ENCODE measurements at regions not wholly inside any gene's neighbourhood (a gene's known extent, or its start where the extent isn't known, plus 50 kb on each side); places are given as distances from the start of the nearest gene placed in this dataset.

GRCh38 chr18:5091741-5092140, 105.3 kb downstream of the AKAIN1 start:
- no peak for DNase-seq

GRCh38 chr18:5075297-5075696, 121.8 kb downstream of the AKAIN1 start:
- no peak for DNase-seq

GRCh38 chr18:5073026-5073944, 123.8 kb downstream of the AKAIN1 start:
- DNase-seq = no peak

- DNase-seq = no peak
Observed at GRCh38 chr18:5068851-5069250, 128.2 kb downstream of the AKAIN1 start.

- no peak for DNase-seq
Observed at GRCh38 chr18:5066380-5066977, 130.6 kb downstream of the AKAIN1 start.

- DNase-seq = no peak
Observed at GRCh38 chr18:5065615-5066014, 131.4 kb downstream of the AKAIN1 start.

GRCh38 chr18:5064841-5065370, 132.2 kb downstream of the AKAIN1 start:
- DNase-seq = no peak

GRCh38 chr18:5061785-5062184, 135.3 kb downstream of the AKAIN1 start:
- DNase-seq = no peak

GRCh38 chr18:5060543-5060942, 136.5 kb downstream of the AKAIN1 start:
- no peak for DNase-seq

GRCh38 chr18:5059696-5060032, 137.4 kb downstream of the AKAIN1 start:
- DNase-seq = no peak

GRCh38 chr18:5058768-5059695, 138.0 kb downstream of the AKAIN1 start:
- DNase-seq = peak; percentile 5

- DNase-seq = peak; percentile 22
Observed at GRCh38 chr18:5057386-5058348, 139.4 kb downstream of the AKAIN1 start.

GRCh38 chr18:5052491-5052890, 144.6 kb downstream of the AKAIN1 start:
- no peak for DNase-seq

GRCh38 chr18:5051207-5051606, 145.8 kb downstream of the AKAIN1 start:
- DNase-seq = no peak

- no peak for DNase-seq
Observed at GRCh38 chr18:5049124-5049523, 147.9 kb downstream of the AKAIN1 start.

- DNase-seq = no peak
Observed at GRCh38 chr18:5040476-5040875, 156.6 kb downstream of the AKAIN1 start.

- no peak for DNase-seq
Observed at GRCh38 chr18:5036523-5036922, 160.5 kb downstream of the AKAIN1 start.

GRCh38 chr18:5031216-5031615, 165.8 kb downstream of the AKAIN1 start:
- DNase-seq = no peak

- no peak for DNase-seq
Observed at GRCh38 chr18:5030636-5031035, 166.4 kb downstream of the AKAIN1 start.

GRCh38 chr18:5029592-5029991, 167.5 kb downstream of the AKAIN1 start:
- no peak for DNase-seq

GRCh38 chr18:5024741-5025140, 172.3 kb downstream of the AKAIN1 start:
- no peak for DNase-seq

- no peak for DNase-seq
Observed at GRCh38 chr18:5021558-5021957, 175.5 kb downstream of the AKAIN1 start.

Data from activated gamma-delta T cell treated with Interleukin-2 at 50 U/mL for 16 hours (primary cell).